ENCODE measurements at regions not wholly inside any gene's neighbourhood (a gene's known extent, or its start where the extent isn't known, plus 50 kb on each side); places are given as distances from the start of the nearest gene placed in this dataset.

- CTCF ChIA-PET = no interaction called here
- TF ChIP-seq SUZ12 (IDR thresholded peaks at IDR 0.05) (no peak), ARNT (IDR thresholded peaks at IDR 0.05) (no peak), BHLHE40 (IDR thresholded peaks at IDR 0.05; ENCODE audit: borderline replicate concordance) (no peak), LEF1 (IDR thresholded peaks at IDR 0.05; ENCODE audit: borderline replicate concordance) (no peak), L3MBTL2 (conservative IDR thresholded peaks at IDR 0.05) (no peak), ZNF384 (IDR thresholded peaks at IDR 0.05) (no peak), FOXM1 (IDR thresholded peaks at IDR 0.05; ENCODE audit: borderline replicate concordance) (no peak), FOXA1 (IDR thresholded peaks at IDR 0.05) (no peak), SP1 (IDR thresholded peaks at IDR 0.05) (no peak), PKNOX1 (IDR thresholded peaks at IDR 0.05) (no peak), TARDBP (IDR thresholded peaks at IDR 0.05) (no peak), CTBP1 (IDR thresholded peaks at IDR 0.05; ENCODE audit: borderline replicate concordance) (no peak), HDGF (IDR thresholded peaks at IDR 0.05; ENCODE audit: borderline replicate concordance) (no peak)
- no peak for DNase-seq (ENCODE audit: extremely low spot score)
Measured at GRCh38 chr11:44670794-44671193, 56.0 kb upstream of the TSPAN18 start.

GRCh38 chr11:44671234-44671633, 55.5 kb upstream of the TSPAN18 start:
- ChIA-PET CTCF (no interaction called here), POLR2A (no interaction called here)
- TF ChIP-seq TARDBP (IDR thresholded peaks at IDR 0.05) (no peak), L3MBTL2 (conservative IDR thresholded peaks at IDR 0.05) (no peak), BHLHE40 (IDR thresholded peaks at IDR 0.05; ENCODE audit: borderline replicate concordance) (no peak), ELF4 (IDR thresholded peaks at IDR 0.05) (no peak), HDGF (IDR thresholded peaks at IDR 0.05; ENCODE audit: borderline replicate concordance) (no peak), SP1 (IDR thresholded peaks at IDR 0.05) (no peak), LEF1 (IDR thresholded peaks at IDR 0.05; ENCODE audit: borderline replicate concordance) (no peak), ZNF384 (IDR thresholded peaks at IDR 0.05) (no peak)
- DNase-seq (ENCODE audit: extremely low spot score) = no peak

More at GRCh38 chr11:44670794-44671193, 56.0 kb upstream of the TSPAN18 start:
- POLR2A ChIA-PET = no interaction called here

GRCh38 chr11:44673688-44674087, 53.1 kb upstream of the TSPAN18 start:
- TF ChIP-seq FOXK2 (IDR thresholded peaks at IDR 0.05) (no peak), SP1 (IDR thresholded peaks at IDR 0.05) (no peak)
- POLR2A ChIA-PET = no interaction called here
- CTCF ChIA-PET = interaction anchor here (0.6 kb wide), 1 partner anchor 102 kb away, joined by 3 read pairs; no protein-coding TSS in a partner anchor
- no peak for DNase-seq (ENCODE audit: extremely low spot score)

- ChIA-PET CTCF (no interaction called here), POLR2A (no interaction called here)
- no peak for TF ChIP-seq LEF1 (IDR thresholded peaks at IDR 0.05; ENCODE audit: borderline replicate concordance)
- no peak for TF ChIP-seq FOXK2 (IDR thresholded peaks at IDR 0.05)
- TF ChIP-seq FOXM1 (IDR thresholded peaks at IDR 0.05; ENCODE audit: borderline replicate concordance) = no peak
- no peak for TF ChIP-seq ZNF384 (IDR thresholded peaks at IDR 0.05)
- TF ChIP-seq L3MBTL2 (conservative IDR thresholded peaks at IDR 0.05) = no peak
- TF ChIP-seq PKNOX1 (IDR thresholded peaks at IDR 0.05) = no peak
- no peak for TF ChIP-seq TARDBP (IDR thresholded peaks at IDR 0.05)
- TF ChIP-seq CTBP1 (IDR thresholded peaks at IDR 0.05; ENCODE audit: borderline replicate concordance) = no peak
- no peak for TF ChIP-seq NFRKB (IDR thresholded peaks at IDR 0.05)
- TF ChIP-seq SP1 (IDR thresholded peaks at IDR 0.05) = no peak
- no peak for TF ChIP-seq ELF4 (IDR thresholded peaks at IDR 0.05)
- TF ChIP-seq BHLHE40 (IDR thresholded peaks at IDR 0.05; ENCODE audit: borderline replicate concordance) = no peak
- no peak for TF ChIP-seq SUZ12 (IDR thresholded peaks at IDR 0.05)
- no peak for TF ChIP-seq FOXA1 (IDR thresholded peaks at IDR 0.05)
- no peak for TF ChIP-seq HDGF (IDR thresholded peaks at IDR 0.05; ENCODE audit: borderline replicate concordance)
- no peak for TF ChIP-seq ARNT (IDR thresholded peaks at IDR 0.05)
- no peak for DNase-seq (ENCODE audit: extremely low spot score)
Measured at GRCh38 chr11:44674809-44675208, 52.0 kb upstream of the TSPAN18 start.

GRCh38 chr11:44675906-44676305, 50.9 kb upstream of the TSPAN18 start:
- ChIA-PET CTCF (no interaction called here), POLR2A (no interaction called here)
- TF ChIP-seq TARDBP (IDR thresholded peaks at IDR 0.05) (no peak), PKNOX1 (IDR thresholded peaks at IDR 0.05) (no peak), BHLHE40 (IDR thresholded peaks at IDR 0.05; ENCODE audit: borderline replicate concordance) (no peak), L3MBTL2 (conservative IDR thresholded peaks at IDR 0.05) (no peak)
- DNase-seq (ENCODE audit: extremely low spot score) = no peak

All from HEK293T (cell line).